ENCODE measurements at regions not wholly inside any gene's neighbourhood (a gene's known extent, or its start where the extent isn't known, plus 50 kb on each side); places are given as distances from the start of the nearest gene placed in this dataset.
A peak's percentile ranks its signal among the peaks of the same experiment; 100 is the strongest.

- H3K9me3 Mint-ChIP-seq = peaks cover 11% of the 10 kb centered on the region
- peaks cover 20% of the 10 kb centered on the region for H3K4me1 Mint-ChIP-seq
- H3K27ac Mint-ChIP-seq = no peak overlapping the region
- H3K36me3 Mint-ChIP-seq (ENCODE audit: low read depth) = no peaks in the 10 kb centered on the region
- no peak overlapping the region for H3K4me3 Mint-ChIP-seq
- DNase-seq = no peak
- H3K27me3 Mint-ChIP-seq (ENCODE audit: low read depth, poor library complexity) = peaks cover 3% of the 10 kb centered on the region
- TF ChIP-seq, protein P1, sequence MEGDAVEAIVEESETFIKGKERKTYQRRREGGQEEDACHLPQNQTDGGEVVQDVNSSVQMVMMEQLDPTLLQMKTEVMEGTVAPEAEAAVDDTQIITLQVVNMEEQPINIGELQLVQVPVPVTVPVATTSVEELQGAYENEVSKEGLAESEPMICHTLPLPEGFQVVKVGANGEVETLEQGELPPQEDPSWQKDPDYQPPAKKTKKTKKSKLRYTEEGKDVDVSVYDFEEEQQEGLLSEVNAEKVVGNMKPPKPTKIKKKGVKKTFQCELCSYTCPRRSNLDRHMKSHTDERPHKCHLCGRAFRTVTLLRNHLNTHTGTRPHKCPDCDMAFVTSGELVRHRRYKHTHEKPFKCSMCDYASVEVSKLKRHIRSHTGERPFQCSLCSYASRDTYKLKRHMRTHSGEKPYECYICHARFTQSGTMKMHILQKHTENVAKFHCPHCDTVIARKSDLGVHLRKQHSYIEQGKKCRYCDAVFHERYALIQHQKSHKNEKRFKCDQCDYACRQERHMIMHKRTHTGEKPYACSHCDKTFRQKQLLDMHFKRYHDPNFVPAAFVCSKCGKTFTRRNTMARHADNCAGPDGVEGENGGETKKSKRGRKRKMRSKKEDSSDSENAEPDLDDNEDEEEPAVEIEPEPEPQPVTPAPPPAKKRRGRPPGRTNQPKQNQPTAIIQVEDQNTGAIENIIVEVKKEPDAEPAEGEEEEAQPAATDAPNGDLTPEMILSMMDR (IDR thresholded peaks at IDR 0.05) = no peak
These were observed 104.5 kb upstream of the LMO4 start for GRCh38 chr1:87224201-87224600.

- Mint-ChIP-seq H3K4me1 (peaks cover 20% of the 10 kb centered on the region), H3K27ac (no peak overlapping the region), H3K27me3 (ENCODE audit: low read depth, poor library complexity) (no peaks in the 10 kb centered on the region), H3K36me3 (ENCODE audit: low read depth) (no peaks in the 10 kb centered on the region), H3K9me3 (peaks cover 11% of the 10 kb centered on the region), H3K4me3 (no peak overlapping the region)
- TF ChIP-seq, protein P1 (IDR thresholded peaks at IDR 0.05) = no peak
- DNase-seq = no peak
These were observed 103.5 kb upstream of the LMO4 start for GRCh38 chr1:87225171-87225570.

DNA sequence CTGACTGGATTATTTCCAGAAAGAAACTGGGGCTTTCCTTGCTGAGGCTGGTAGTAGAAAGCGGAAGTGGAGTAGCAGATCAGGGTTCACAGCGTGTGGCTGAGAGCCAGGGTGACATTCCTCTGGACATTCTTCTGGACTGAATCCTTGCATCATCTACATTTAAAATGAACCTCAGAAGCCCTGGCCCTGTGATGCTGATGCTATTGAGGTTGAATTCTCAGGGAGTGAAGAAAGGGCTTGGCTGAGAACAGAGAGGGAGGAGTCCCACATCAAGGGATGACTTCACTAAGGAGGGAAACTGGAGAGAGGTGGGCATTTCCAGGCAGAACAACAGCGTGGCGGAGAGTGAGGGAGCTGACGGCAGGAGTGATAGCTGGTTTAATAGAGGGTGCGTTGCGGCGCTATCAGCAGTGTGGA, 102.3 kb upstream of the LMO4 start:
- Mint-ChIP-seq H3K36me3 (ENCODE audit: low read depth) (no peaks in the 10 kb centered on the region), H3K4me3 (no peak overlapping the region), H3K4me1 (peaks cover 20% of the 10 kb centered on the region), H3K27me3 (ENCODE audit: low read depth, poor library complexity) (no peaks in the 10 kb centered on the region), H3K27ac (peak overlapping the region; percentile 81), H3K9me3 (peaks cover 11% of the 10 kb centered on the region)
- DNase-seq = no peak
- TF ChIP-seq, protein P1 (IDR thresholded peaks at IDR 0.05) = no peak

GRCh38 chr1:87227651-87228050, 101.0 kb upstream of the LMO4 start:
- Mint-ChIP-seq H3K27me3 (ENCODE audit: low read depth, poor library complexity) (no peaks in the 10 kb centered on the region), H3K27ac (no peak overlapping the region), H3K4me1 (peaks cover 20% of the 10 kb centered on the region), H3K36me3 (ENCODE audit: low read depth) (no peaks in the 10 kb centered on the region), H3K4me3 (no peak overlapping the region), H3K9me3 (peaks cover 11% of the 10 kb centered on the region)
- DNase-seq = no peak
- TF ChIP-seq, protein P1 (IDR thresholded peaks at IDR 0.05) = no peak

DNA sequence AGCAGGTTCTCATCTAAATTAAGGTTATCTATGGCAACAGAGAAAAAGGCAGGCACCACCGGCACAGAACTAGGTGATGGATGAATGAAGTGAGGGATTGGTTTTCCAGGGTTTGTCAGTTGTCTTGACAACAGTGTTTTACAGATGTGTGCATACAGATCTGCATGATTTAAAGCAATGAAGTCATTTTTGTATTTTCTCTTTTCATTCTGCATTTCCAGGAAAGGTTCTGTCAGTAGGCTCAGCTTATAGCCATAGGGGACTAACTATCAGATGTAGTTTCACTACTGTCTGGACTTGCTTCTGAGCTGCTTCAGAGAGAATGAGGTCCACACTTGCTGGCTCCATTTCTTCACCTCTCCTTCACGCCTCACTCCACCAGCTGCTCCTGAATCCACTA, 98.2 kb upstream of the LMO4 start:
- Mint-ChIP-seq H3K4me1 (peaks cover 20% of the 10 kb centered on the region), H3K27ac (no peak overlapping the region), H3K36me3 (ENCODE audit: low read depth) (no peaks in the 10 kb centered on the region), H3K9me3 (no peaks in the 10 kb centered on the region), H3K27me3 (ENCODE audit: low read depth, poor library complexity) (peaks cover 5% of the 10 kb centered on the region), H3K4me3 (no peak overlapping the region)
- no peak for DNase-seq
- TF ChIP-seq, protein P1 (IDR thresholded peaks at IDR 0.05) = no peak

DNA sequence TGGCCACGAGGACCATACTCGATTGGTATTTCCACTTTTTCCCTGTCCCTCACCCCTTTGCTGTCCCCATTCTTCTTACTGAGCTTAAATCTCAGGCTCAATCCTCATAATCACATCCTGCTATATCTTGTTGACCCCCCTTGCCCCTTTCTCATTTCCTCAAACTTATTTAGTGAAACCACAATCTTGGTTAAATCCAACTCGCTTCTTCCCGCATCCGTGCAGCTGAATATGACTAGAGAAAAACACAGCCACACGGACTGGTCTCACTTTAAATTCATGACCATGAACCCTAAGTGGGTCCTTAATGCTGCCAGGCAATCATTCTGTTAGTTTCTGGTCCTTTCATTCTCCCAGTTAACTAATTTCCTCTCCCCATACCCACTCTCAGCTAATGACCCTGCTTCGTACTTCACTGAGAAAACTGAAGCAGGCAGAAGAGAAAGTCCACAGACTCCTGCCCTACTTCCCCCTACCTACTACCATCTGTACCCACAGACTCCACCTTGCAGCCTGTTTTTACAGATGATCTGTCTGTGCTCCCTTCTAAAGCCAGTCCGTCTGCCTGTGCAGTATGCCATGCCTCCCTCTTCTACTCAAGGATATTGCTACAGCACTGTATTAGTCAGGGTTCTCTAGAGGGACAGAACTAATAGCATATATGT, 96.8 kb upstream of the LMO4 start:
- TF ChIP-seq, protein P1 (IDR thresholded peaks at IDR 0.05) = no peak
- Mint-ChIP-seq H3K4me3 (no peak overlapping the region), H3K4me1 (peaks cover 8% of the 10 kb centered on the region), H3K9me3 (no peaks in the 10 kb centered on the region), H3K27me3 (ENCODE audit: low read depth, poor library complexity) (peaks cover 5% of the 10 kb centered on the region), H3K27ac (no peak overlapping the region), H3K36me3 (ENCODE audit: low read depth) (no peaks in the 10 kb centered on the region)
- DNase-seq = no peak
